ENCODE measurements at regions not wholly inside any gene's neighbourhood (a gene's known extent, or its start where the extent isn't known, plus 50 kb on each side); places are given as distances from the start of the nearest gene placed in this dataset.
A peak's percentile ranks its signal among the peaks of the same experiment; 100 is the strongest.

DNA sequence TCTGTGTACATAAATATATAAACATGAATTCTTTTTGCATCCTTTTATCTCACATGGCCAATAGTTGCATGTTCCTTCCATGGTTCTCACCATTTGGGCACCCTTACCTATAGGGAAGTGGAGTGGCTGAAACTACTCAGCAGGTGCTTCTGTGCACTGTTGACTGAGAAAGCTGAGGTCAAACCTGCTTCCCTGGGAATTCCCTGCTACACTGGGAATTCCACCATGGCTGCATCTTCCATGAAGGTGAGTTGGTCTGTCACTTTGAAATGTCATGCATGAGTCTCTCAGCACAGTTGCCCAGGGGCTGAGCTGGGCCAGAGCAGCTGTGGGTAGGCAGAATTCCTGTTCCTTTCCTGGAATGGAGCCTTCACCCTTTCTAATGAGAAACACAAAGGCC lies 193.8 kb upstream of the PRSS16 start:
- no peak for DNase-seq

DNA sequence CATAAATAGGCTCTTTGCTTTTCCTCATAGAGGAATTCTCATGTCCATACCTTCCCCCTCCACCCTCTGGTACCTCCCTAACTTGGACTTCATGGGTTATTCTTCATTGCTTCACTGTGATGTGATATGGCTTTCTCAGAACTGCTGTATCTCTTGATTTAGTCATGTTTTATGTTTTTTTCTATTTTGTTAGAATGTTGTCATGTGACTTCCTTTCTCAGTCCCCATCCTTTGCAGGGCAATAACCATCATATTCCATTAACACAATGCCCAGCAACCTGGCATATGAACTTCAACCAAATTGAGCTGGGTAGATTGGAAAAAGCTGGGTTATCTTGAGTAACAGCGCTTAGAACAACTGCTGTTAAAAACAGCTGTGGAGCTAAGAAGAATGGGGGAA lies 190.9 kb upstream of the PRSS16 start:
- no peak for DNase-seq

DNA sequence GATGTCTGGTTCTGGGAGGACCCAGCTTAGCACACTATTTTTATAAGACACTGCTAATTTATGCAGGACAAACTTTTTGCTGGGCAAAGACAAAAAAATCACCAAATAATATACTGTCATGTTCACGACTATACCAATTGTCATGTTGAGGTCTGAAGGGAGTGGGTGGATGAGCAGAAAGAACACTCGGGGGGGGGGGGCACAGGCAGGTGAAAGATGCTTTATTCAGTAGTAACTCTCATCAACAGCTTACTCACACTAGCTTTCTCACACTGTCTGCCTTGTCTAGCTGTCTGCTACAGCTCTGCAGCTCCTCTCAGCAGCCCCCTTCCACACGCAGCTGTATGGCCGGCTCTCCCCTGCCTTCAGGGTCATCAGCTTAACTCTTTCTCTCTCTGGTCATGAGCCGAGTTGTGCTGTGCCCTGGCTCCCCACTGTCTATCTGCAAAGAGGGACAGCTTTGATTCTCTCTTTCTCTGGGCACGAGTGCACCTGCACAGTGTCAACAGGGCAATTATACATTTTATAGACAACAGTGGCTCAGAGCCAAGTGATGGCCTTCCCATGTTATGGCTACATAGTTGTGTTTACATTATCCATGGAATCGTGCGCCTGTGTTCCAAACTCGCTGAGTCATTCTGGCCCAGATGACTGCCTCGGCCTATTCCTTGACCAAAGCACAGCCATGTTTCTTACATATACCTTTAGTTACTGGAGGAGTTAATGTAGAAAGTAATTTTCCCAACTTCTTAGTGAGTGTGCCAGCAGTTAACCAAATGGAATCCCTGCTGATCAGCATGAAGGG lies 187.7 kb upstream of the PRSS16 start:
- DNase-seq: no peak

DNA sequence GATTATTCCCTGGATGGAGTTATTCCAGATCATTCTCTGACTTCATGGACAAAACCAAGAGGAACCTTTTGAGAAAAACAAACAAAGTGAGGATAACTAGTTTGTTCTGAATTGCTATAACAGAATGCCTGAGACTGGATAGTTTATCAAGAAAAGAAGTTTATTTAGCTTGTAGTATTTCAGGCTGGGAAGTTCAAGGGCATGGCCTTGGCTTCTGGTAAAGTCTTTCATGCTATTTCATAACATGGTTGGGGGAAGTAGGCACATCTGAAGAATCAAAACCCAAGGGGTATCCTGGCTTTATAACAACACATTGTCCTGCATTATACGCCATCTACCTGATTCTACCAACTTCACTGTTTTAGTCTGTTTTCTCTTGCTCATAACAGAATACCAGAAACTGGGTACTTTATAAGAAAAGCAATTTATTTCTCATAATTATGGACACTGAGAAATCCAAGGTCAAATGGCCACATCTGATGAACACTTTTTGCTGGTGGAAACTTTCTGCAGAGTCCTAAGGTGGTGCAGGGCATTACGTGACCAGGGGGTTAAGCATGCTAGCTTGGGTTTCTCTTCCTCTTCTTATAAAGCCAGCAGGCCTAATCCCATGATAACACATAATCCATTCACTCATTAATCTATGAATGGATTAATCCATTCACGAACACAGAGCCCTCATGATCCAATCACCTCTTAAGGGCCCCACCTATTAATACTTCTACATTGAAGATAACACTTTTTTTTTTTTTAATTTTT lies 186.1 kb upstream of the PRSS16 start:
- no peak for DNase-seq

DNA sequence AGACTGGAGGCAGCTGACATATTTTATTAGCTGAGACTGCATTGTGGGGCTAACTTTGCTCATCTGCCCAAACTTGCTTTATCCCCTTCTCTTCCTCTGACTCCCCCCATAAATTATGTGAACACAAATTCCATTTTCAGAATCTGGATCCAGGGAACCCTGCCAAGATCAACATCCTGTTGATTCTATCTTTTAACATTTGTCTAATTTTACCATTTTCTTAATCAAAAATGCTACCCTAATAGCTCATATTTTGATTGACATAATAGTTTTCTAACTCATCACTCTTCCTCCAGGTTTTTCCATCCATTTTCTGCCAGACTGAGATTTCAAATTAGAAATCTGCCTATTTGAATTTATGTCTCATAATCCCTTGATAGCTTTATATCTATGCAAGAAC lies 184.7 kb upstream of the PRSS16 start:
- no peak for DNase-seq

DNA sequence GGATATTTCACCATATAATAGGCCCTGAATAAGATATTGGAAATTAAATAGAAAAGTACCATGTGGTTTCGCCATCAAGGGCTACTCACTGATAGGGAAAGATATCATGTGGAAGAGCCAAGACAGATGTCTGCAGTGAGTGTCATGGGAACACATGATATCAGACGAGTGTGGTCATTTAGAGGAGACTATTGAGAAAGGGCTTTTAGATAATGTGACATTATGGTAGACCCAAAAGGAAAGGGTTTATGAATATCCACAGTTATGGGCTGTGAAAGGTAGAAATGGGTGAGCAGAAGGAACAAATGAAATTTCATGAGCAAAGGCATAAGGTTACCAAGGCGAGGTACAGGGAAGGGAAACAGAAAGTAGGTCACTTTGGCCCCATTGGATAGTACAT lies 182.3 kb upstream of the PRSS16 start:
- no peak for DNase-seq

DNA sequence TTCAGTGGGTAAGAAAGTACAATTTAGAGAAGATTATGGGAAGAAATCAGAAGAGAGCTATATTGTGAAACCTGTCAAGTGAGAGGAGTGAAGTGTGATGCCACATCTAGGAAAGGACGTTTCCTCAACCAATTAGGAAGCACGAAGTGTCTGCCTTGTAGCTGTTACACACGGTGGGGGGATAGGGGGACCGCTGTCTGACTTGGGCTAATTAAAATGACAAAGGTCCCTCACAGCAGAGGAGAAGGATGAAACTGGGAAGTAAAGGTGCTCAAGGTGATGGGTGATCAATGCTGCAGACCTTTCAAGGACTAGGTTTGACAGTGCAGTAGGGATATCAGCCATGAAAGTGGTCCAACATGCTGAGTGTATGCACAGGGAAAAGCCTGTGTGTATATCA lies 181.1 kb upstream of the PRSS16 start:
- DNase-seq: no peak

DNA sequence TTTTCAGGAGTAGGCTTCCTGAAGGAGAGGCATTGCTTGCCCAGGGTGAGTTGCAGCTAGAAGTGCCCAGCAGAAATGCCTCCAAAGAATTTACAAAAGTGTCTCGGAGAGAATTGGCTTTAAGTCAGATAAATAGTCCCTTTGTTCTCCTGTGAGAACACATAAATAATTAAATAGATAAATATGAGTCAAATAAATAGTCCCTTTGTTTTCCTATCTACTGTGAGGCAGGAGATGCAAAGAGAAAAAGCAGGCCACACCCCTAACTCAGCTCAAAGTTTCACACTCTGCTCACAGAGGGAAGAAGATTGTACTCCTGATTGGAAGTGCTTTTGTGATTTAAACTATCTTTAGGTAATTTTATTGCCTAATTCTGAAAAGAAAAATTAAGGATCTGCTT lies 180.7 kb upstream of the PRSS16 start:
- no peak for DNase-seq

DNA sequence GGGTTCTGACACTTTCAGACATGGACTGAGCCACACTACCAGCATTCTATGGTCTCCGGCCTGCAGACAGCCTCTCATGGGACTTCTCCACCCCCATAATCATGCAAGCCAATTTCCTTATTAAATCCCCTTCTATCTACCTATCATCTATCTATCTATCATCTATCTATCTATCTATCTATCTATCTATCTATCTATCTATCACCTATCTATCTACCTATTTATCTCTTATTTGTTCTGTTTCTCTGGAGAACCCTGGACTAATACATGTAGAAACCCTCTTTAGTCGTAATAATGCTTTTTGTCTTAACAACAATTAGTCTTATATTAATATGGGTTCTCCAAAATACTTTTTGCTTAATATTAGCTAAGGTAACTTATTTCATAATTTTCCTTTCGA lies 174.1 kb upstream of the PRSS16 start:
- DNase-seq: no peak

DNA sequence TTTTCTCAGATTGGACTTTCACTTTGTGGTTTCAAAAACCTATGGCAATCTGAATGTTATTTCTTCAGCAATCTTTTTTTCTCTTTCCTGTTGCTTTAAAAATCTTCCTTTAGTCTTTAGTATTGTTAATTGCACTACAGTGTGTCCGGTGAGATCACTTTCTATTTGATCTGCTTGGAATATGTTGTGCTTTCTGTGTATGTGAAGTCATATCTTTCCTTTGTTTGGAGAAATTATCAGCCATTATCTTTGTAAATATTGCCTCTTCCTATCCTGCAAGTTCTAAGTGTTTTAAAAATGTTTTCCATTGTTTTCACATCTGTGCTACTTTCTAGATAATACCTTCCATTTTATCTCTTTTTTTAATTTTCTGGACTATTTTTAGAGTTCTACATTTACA lies 171.4 kb upstream of the PRSS16 start:
- DNase-seq: no peak

DNA sequence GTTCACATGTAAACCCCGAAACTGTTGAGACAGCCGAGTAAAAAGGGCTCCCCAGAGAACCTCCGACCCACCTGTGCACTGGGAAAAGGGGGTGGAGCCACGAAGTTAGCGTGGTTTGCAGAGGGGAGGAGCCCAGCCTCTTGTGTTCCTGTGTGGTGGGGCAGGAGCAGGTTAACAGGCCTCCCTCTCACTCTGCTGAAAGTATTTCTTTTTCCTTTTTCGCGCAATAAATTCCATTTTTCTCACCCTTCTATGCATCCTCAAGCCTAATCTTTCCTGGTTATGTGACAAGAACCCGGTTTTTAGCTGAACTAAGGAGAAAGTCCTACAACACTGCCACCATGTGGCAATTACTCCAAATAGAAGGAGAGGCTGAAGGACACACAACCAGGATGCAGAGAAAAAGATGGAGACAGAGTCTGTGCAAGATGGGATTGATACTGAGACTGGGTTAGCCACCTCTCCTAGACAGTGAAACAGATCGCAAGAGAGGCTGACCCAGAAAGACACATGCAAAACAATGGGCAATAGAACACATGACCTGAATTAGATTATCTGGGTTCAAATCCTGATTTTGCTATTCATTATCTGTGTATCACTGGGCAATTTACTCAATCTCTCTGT lies 168.7 kb upstream of the PRSS16 start:
- peak; percentile 30 for DNase-seq

DNA sequence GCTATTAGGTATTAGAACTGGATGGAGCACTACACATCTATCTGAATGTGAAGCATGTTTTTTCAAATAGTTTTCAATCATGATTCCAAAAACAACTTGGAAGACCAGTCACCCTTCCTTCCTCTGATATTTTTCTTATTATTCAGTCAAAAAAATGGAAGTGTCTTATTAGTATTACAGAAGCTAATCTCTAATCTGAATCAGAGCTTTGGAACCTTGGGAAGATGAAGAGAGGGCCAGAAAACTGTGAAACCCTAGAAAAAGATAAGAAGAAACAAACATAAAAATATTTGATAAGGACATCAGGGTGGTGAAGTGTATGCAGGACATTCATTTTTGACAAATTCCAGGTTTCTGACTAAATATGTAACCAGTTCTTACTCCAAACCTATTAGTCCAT lies 166.3 kb upstream of the PRSS16 start:
- DNase-seq: no peak

DNA sequence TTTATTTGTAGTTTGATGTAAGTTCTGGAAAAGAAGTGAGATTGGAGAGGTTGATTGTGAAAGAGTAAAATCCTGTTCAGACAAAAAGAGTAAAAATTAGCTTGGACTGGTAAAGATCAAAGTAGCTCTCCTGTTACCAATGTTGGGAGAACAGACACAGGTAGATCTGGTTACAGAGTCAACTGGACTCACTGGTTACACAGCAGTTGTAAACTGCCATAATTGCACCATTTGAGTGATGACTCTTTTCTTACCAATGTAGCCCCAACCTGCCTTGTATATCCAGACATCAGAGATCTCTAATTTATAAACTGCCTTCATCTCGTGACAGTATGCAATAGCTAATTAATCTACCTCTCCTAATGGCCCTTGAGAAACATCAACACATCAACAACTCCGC lies 165.6 kb upstream of the PRSS16 start:
- DNase-seq: no peak

DNA sequence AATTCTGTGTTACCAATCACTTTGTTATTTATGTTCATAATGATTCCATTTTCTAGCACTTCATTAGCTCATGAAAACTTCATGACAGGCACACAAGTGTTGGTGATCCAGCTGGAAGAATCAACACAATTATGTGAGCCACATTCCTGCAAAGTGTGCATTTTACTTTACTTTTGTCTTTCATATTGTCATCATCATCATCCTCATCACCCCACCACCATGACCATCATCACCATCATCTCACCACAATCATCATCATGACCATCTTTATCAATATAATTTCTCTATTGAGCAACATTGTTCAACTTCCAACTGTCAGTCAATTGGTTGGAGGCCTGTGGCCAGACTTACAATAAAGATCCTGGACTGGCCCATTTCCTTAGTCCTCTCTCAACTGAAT lies 159.4 kb upstream of the PRSS16 start:
- DNase-seq: no peak

DNA sequence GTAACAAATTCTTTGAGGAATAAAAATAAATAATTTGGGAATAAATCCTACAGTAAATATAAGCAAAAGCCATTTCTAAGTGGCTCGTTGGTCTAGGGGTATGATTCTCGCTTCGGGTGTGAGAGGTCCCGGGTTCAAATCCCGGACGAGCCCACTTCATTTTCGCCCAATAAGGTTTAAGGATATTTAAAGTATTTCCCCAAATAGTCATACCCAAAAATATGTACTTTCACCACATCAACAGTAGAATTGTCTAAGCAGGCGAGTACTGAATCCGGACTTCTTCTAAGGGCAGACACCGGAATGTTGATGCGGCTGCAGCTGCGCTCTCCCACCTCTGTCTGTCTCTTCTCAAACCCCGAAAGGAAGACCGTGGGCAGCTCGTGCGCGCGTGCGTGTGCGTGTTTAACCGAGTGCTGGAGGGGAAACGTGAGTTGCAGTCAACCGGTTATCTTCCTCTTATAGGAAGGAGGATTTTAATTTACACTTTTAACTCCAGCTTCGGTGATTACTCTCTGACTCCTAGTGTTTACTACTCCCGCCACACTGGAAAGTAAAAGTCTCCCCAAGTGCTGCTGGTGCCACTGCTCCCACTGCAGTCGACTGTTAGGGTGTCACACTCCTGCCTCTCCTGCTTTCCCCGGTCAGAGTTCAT lies 155.7 kb upstream of the PRSS16 start:
- DNase-seq: peak; percentile 11

DNA sequence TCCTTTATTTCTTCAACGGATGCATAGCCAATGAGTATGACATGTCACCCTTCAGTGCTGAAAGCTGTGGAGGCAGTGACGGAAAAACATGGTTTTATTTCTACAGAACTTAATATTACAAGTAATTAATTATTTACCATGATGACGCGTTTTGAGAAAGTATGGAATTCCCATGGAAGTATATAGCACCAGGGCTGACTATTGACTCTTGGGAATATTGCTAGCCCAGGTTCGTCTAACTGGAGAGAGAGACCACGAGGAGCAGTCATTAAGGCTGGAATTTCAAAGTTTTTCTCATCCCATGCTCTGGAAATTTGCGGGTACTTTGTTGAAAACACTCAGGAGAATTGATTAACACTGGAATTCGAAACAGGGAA lies 155.2 kb upstream of the PRSS16 start:
- no peak for DNase-seq

DNA sequence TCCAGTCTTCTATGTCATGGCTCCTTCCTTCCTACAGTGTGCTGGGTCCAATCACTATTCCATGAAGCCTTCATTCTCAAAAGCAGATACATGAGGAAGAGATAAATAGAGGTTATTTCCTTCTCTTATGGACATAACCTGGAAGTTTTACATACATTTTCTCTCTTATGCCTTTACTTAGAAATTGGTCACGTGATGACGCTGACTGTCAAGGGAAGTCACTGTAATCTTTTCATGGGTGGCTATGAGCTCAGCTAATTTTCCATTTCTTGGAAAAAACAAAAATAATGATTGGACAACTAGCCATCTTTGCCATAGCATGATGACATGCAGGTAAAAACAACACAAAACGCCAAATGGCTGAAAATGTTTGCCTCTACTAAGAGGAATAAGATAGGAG lies 151.6 kb upstream of the PRSS16 start:
- DNase-seq: no peak

DNA sequence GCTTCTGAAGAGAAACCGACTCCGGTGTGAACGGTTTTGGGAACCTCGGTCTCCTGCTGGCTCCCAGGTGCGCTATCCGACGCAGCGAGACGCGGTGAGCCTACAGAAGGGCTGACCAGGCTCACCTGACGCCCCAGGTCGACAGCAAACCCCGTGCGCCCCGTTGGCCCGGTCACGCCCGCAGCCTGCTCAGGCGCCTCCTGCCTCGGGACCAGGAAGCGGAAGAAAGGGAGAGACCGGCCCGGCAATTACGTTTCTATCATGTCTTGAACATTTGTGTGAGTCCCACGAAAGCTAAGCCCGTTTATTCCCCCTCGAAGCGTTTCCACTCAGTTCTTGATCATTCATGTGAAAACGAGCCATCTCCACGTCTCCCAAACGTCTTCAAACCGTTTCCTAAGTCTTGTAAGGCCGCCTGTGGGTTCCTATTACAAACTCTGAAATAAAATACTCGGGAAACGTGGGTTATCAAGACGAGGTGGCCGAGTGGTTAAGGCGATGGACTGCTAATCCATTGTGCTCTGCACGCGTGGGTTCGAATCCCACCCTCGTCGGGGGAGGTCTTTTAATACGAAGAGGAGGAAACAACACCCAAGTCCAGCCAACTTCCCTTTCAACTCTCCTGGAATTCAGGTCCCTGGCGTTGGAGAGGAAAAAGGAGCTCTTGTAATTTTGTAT lies 150.5 kb upstream of the PRSS16 start:
- peak; percentile 26 for DNase-seq

DNA sequence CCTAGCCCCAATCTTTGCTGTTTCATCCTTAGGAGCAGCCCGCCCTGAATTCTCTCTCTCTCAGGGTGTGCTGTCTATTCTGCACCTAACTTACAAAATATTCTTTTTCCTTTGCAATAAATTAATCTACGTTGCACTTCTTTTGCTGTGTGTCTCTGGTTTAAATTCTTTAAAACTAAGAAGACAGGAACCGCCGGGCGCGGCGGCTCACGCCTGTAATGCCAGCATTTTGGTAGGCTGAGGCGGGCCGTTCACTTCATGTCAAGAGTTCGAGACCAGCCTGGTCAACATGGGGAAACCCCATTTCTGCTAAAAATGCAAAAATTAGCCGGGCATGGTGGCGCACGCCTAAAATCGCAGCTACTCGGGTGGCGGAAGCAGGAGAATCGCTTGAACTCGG lies 148.5 kb upstream of the PRSS16 start:
- no peak for DNase-seq

DNA sequence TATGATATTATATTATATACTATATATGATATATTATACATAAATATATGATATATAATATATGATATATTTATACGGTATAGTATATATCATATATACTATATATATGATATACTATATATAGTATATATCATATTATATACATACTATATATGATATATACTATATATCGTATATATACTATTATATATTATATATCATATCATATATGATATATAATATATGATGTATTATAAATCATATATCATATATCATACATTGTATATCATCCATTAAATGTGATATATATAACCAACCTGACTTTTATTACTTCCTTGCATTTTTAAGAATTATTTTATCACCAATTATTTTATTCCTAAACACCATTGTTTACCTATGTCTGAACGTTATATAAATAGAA lies 146.6 kb upstream of the PRSS16 start:
- DNase-seq: no peak

DNA sequence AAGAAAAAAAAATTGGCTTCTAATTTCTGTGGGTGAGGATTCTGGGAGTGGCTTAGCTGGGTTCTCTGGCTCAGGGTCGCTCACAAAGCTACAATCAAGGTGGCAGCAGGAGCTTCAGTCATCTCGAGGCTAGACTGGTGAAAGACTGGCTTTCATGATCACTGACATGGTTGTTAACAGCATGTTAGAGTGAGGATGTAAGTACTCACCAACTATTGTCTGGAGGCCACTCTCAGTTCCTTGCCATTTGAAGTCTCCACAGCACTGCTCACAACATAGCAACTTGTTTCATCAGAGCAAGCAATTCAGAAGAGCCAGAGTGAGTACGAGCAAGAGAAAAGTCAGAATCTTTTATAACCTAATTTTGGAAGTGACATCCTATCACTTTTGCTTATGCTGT lies 145.7 kb upstream of the PRSS16 start:
- DNase-seq: no peak

DNA sequence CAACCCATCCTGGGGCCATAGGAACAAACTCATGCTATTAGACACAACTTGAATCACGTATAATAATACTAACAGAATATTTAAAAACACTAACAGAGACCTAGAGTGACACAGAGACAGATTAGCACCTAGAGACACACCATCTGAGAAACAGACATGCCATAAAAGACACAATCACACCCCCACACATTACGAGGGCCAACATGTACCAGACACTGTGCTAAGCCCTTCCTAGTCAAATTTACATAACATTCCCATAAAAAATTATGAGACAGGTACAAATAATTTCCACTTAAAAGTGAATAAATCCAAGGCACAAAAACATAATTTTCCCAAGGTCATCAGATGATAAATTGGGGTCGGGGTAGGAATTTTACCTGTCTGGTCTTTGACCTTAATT lies 141.1 kb upstream of the PRSS16 start:
- no peak for DNase-seq

DNA sequence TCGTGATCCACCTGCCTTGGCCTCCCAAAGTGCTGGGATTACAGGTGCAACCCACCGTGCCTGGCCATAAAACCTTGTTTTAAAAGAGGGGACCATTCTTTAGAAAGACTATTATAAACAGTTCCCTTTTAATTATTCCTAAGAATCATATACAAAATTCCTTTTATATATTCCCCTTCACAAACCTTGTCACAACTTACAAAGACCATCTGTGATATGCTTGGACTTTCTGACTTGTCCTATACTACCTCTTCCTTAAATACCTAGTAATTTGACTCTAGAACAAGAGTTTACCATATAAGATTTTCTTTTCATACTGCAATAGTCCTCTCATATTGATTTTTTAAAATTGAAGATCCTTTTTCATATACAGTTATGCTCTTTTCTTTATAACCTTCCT lies 135.8 kb upstream of the PRSS16 start:
- no peak for DNase-seq
